GM12878 (cell line): ENCODE measurements at regions not wholly inside any gene's neighbourhood (a gene's known extent, or its start where the extent isn't known, plus 50 kb on each side); places are given as distances from the start of the nearest gene placed in this dataset.

Experiments used
- KDM1A ChIP-seq: fragments of 200-600 bp; sonication (generic); IDR thresholded peaks from 2 replicates; pipeline ENCODE4 v1.6.1; 2016; ENCODE audit warnings: borderline replicate concordance
- POLR2A ChIP-seq: IDR thresholded peaks from 2 replicates; pipeline ENCODE4 v1.6.1; 2011; ENCODE audit warnings: low read depth, mild to moderate bottlenecking, low read length
- RCOR1 ChIP-seq: conservative IDR thresholded peaks from 2 replicates; pipeline ENCODE4 v1.6.1; 2012; ENCODE audit warnings: low read depth, low read length, improper control_type of control experiment

GRCh38 chr6:150511313-150511712 is 88.4 kb upstream of the PLEKHG1 start:
- TF ChIP-seq RCOR1 (no peak), KDM1A (no peak), POLR2A (no peak)
